GM21717 (cell line): ENCODE measurements at regions not wholly inside any gene's neighbourhood (a gene's known extent, or its start where the extent isn't known, plus 50 kb on each side); places are given as distances from the start of the nearest gene placed in this dataset.

Experiments used
- ATAC-seq: cut with Tn5 transposase; IDR thresholded peaks from one replicate; pipeline ENCODE4 v1.9.1; 2021; ENCODE audit warnings: mild to moderate bottlenecking, moderate library complexity; ENCODE audit not compliant: unreplicated experiment

DNA sequence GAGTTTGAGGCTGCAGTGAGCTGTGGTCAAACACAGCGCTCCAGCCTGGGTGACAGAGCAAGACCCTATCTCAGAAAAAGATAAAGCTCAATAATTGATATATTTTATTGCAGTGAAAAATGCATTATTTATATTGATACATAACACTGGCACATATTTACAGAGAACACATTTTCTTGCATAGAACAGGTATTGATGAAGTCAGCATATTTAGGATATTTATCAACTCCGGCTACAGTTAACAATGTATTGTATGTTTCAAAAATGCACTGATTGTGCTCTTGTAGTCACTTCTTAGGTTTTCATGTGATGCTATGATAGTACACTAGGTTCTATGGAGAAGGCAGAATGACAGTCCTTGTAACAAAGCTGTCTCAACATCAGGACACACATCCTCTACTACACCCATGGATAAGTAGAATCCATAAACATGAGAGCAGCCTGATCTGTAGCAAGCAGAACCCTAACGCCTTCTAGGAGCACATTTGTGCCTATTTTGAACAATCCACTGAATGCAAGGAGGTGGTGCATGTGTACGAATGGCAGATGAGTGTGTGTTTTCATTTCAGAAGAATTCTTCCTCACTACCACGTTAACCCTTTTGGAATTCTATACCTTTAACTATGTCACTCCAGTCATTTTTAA is 586.1 kb upstream of the CELF2 start:
- no peak for ATAC-seq

DNA sequence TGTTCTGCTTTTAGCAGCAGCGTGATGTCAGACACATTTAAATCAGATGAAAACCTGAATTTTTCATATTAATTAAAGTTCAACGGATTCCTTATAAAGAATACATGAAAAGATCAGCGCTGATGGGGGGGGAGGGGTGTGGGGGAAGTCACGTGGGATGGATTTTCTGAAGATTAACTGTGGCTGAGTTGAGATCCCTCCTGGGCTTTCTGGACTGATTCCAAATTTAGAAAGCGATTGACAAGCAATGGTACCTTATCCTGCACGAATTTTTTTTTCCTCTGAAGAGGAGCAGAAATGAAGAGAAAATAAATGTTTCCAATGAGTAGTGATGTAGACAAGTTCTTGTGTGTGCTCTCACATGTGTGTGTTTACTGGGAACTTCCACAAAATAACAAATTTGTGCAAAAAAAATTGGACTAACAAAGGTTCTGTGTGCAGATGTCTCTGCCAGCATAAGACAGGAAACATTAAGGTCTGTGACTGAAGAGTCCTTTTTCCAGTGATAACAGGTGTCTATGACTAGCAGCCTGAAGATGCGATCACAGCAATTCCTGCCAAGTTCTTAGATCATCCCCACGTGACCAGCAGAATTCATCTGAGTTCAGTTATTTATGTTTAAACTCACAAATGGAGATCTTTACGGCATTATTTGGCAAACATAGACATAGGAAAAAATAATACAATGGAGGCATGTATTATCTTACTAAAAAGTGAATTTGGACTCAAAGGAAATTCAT is 585.2 kb upstream of the CELF2 start:
- ATAC-seq: no peak

DNA sequence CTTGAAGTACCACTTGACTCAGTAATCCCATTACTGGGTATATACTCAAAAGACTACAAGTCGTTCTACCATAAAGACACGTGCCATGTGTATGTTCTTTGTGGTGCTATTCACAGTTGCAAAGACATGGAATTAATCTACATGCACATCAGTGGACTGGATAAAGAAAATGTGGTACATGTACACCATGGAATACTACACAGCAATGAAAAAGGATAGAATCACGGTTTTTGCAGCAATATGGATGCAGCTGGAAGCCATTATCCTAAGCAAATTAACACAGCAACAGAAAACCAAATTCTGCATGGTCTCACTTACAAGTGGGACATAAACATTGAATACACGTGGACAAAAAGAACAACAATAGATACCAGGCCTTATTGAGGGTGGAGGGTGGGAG is 583.4 kb upstream of the CELF2 start:
- ATAC-seq: no peak

DNA sequence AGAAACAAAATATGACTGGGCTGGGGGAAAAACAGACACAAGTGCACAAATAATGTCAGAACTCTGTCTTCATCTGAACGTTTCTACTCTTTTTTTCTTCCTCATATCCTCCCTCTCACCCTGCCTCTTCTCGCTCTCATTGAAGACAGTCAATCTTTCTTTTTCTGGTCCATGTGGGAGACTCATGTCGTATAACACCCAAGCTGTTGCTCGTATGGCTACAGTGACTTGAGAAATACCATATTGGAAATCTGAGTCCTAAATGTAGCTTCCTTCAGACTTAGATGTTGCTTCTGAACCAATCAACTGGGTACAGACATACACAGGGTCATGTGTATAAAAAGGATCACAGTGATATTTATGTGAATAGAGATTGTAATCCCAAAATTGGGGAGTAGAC is 579.8 kb upstream of the CELF2 start:
- no peak for ATAC-seq

DNA sequence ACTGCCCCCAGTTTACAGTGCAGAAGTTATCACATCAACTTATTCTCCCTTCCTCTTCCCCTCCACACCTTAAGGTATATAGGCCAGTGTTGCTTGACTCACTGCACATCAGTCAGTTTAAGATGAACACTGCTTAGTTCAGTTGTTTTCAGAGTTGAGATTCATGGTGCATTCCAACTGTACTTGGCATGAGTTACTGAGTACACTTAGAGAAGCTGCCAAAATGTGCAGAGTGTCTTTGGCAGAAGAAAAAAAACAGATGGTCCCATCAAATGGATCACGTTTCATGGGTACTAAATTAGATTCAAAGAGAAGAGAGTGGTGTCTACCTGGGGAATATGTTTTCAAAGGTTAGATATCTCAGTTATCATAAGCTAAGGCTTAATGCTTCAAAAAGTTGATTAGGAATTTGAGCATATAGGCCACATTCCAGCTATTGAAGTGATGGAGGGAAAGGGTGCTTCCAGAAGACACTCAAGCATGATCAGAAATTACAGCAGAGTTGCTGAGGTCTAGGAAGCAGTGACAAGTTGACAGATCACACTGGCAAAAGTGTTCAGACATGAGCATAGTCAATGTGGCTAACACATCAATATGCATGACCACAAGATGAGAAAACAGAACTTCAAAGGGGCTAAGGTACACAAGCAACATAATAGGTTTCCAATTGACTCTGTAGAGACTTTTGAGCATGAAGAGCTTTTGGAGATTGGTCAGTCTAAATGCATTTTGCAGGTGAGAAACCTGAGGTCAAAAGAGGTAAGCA is 579.2 kb upstream of the CELF2 start:
- ATAC-seq: no peak

DNA sequence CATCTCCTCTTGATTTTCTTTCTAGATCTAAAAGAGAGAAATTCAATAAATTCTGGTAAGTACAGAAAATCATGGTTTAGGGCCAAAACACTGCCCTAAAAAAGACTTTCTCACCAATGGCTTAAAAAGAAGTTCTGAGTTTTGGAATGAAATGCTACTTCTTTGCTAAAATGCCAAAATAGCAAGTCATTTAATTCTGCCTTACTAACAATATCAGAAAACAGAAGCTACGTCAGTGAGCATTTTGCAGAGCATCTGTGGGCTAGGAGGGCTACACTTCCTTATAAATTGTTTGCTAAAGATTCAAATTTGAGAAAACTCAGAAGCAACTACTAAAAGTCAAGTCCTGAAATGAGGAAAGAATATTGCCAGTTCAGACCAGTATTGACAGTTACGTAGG is 560.8 kb upstream of the CELF2 start:
- no peak for ATAC-seq

DNA sequence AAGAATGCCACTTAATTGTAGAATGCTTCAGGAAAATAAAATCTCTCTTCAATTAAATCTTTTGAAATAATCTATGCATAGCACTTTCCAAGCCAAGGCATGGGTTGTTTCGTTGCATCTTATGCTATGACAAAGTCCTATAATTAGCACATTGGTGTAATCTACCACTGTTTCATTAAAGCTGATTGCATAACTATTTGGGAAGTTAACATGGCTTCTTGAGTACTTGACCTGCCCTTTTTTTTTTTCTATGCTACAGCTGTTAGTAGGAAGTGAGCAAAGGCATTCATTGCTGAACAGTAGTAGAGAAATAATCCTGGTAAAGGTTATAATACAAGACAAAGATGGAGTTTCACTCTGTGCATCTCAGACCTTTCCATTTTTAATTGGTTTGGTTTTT is 557.2 kb upstream of the CELF2 start:
- no peak for ATAC-seq

DNA sequence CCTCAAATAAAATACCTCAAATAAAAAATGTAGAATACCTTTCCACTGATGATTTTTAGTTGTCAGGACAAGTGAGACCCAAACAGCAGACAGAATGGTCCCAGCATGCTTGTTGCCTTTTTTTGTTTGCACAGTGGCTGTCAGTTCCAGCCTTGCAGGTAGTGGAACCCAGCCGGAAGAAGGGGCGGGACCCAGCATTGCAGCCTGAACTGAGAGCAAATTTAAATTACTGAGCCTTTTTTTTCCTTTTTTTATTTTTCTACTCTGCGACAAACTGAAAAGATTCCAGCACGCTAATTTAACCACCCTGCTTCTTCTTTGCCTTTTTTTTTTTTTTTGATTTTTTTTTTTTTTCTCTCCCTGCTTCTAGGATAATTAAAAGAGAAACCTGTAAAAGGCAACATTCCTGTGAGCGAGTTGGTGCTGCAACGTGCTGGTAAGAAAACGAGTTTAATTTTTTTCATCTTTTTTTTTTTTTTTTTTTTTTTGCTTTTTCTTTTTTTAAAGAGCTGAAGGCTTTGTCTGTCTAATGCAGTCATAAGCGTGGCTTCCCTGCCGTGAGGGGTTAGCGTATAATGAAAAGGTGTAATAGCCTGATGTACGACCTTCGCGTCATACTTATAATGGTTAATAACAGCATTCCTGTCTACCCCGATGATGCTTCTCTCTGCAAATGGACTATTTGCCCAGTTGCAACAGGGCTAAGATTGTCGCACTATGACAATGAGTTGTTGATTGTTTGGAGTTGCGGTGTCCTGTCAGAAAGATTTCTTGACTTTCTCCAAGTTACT is 555.3 kb upstream of the CELF2 start:
- ATAC-seq: no peak

DNA sequence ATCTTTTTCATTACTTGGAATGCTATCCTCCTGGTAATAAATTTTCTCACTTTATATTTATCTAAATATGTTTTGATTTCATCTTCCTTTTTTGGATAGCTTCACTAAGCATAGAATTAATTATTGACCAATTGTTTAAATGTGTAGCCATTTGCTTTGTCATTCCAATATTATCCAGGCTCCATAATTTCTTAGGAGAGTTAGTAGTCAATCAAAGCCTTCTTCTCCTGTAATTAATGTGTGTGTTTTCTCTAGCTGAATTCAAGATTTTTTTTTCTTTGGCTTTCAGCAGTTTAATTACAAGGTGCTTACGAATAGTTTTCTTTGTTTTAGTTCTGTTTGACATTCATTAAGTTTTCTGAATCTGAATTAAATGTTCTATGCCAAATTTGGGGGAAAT is 545.9 kb upstream of the CELF2 start:
- no peak for ATAC-seq

DNA sequence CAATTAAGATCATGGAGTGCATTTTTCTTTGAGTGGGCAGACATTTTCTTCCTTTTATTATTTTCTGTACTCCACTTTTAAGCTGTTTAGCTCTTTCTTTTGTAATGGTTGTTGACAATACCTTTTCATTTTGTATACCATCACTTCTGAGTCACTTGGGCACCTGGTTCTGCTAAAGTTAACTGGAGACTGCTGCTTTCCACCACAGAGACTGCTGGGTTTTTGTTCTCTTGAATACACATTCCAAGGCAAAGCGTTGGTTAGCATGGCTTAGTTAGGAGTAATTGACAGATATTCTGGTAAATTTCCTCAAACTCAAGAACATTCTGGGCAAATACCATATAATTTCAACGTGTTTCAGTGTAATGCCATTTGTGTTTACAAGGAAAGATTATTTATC is 541.9 kb upstream of the CELF2 start:
- ATAC-seq: no peak

DNA sequence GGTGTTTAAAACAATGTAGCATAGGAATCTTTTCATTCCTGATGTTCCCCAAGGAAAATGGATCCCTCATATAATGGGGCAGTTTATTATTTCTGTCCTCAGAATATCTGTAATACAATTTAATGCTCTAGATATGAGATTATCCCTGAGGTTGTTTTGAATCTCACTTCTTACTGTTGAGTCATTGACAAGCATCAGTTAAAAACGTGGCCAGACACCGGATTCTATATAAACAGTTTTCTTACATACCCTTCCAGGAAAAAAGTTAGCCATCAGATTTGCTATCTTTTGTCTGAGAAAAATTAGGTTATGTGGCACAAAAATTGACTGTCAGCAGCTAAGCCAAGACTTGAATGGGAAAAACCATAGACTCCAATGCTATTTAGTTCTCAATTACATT is 539.8 kb upstream of the CELF2 start:
- ATAC-seq: no peak

DNA sequence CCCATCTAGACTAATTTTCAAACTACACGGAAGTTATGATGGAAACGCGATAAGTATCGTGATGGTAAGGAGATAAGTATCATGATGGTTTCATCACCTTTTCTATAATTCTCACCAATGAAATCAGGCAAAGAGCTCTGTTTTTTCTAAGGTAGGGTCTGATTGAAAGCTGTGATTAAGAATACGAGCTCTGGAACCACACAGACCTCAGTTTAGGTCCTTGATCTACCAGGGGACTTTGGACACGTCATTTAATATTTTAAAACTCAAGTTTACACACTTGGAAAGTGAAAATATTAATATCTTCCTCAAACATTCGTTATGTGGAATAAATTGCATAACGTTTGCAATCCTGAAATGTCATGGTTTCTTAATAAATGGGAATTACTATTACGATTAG is 538.2 kb upstream of the CELF2 start:
- ATAC-seq: no peak

DNA sequence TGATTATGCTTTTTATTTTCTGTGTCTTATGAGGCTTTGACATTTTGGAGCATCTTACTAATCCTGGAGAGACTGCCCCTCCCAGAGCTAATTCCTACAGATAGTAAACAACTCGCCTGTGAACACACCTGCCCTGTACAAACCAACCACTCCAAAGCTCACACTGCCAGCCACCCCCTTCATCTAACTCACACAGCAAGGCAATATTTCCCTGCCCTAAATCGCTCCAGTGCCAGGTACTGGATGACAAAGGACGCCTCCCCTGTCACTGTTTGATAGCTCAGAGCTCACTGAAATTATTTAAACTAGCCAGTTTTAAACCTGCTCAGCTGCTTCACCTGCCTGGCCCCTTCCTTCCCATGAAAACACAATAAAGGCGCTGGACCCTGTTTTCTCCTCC is 535.1 kb upstream of the CELF2 start:
- ATAC-seq: no peak

DNA sequence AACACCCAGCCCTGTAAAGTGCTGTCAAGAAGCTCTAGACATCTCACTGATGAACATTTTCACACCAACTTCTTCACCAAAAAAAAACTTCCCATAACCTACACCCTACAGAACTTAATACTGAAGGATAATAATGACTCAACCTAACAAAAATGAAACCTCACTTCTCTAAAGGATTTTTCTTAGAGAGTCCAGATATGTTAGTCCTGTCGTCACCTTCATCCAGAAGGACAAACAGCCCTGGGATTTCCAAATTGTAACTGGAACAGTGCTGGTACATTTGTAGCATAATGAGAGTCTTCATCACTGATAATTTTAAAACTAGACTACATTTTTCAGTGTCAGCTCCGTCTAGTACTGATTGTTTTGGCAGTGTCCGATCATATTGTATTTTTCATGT is 528.6 kb upstream of the CELF2 start:
- ATAC-seq: no peak

DNA sequence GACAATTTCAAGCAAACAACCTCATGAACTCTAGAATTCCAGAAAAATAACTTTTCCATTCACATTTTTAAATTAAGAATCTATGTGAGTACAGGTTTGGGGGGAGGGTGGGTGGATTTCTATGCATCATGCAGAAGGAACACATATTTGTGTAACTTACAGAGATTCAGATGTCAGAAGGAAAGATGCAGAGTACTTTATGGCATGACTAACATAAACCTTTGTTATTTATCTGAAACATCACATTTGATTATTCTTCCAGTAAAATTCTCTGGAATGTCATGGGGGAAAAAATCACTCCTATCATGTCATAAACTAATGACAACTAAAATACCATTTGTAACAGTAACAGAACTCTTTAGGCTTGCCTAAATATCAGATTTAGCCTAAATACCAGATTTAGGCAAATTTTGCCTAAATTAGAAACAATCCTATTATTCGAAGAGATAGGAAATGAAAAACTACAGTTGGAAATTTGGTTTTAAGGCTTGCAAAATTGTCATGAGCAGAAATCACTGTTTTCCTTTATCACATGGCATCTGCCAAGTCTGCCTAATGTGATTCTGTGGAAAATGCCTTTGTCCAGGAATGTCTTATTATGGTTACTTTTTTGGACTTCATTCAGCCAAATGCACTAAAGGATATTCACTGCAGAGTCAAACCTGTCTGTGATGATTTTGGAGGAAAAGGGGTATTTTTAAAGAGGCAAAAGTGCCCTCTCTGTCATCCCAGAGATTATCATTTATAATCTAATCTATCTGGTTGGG is 527.7 kb upstream of the CELF2 start:
- no peak for ATAC-seq

DNA sequence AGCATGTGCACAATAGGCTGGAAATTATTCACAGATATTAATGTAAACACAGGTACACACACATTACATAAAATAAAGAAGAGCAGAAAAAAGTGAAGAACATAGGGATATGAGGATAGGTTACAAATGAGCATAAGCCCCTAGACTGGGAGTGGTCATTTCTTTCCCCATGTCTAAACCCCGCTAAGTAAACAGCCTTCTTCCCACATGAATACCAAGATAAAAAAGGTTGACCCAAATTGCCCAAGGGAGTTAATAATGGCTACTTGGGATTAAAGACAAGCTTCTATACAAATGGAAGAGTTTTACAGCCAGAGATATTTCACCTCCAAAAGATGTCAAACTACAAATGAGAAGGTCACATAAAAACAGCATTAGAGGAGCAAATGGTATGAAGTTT is 527.1 kb upstream of the CELF2 start:
- no peak for ATAC-seq

DNA sequence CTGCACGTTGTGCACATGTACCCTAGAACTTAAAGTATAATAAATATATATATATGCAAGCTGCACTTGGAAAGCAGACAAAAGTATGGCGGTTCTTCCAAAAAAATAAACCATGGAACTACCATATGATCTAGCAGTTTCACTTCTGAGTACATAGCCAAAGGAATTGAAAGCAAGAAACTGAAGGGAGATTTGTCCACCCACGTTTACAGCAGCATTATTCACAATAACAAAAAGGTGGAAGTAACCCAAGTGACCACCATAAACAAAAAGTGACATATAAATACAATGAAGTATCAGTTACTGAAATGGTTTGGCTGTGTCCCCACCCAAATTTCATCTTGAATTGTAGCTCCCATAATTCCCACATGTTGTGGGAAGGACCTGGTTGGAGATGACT is 525.3 kb upstream of the CELF2 start:
- no peak for ATAC-seq

DNA sequence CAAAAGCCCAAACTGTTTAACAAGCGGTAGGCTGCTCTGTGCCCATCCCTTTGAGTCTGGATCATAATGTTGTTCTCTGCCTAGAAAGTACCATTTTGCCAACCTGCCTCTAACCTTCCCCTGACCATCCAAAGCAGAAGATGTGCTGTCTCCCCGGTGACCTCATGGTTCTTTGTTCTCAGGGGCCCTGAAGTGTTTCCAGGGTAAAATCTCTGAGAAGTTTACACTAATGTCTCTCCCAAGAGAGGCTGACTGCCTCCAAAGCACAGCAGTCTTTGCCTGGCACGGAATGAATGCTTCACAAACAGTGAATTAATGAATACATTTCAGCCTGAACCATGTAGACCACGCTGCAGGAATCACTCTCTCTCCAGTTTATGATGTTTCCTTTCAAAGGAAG is 523.8 kb upstream of the CELF2 start:
- ATAC-seq: no peak

DNA sequence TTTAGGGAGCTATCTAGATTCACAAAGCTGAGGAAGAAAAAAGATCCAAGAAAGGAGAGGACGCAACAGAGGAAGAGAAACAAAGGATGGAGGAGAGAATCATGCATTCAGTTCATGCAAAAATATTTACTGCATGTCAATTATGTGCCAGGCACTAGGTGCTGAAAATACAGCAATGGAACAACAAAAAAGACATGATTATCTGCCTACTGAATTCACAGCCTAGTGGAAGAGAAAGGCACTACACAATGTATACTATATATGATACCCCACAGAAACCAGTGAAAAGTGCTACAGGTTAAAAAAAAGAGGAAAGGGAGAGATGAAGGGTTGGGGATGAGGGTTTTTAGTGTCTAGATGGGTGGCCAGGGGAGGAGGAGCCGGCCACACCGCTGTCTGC is 520.4 kb upstream of the CELF2 start:
- ATAC-seq: no peak

DNA sequence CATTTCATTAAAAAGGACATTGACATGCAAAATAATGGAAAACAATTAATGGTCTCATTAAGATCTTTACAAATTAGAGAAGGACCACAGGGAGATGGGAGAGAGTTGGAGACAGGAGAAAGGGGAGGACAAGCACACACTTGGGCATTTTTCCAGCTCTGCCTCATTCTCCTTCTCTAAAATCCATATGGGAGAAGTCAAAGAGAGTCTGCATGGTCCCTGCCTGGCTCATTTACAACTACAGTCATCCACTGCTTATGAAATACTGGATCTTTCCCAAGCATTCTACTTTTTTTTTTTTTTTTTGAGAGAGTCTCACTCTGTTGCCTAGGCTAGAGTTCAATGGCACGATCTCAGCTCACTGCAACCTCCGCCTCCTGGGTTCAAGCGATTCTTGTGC is 518.9 kb upstream of the CELF2 start:
- ATAC-seq: no peak

DNA sequence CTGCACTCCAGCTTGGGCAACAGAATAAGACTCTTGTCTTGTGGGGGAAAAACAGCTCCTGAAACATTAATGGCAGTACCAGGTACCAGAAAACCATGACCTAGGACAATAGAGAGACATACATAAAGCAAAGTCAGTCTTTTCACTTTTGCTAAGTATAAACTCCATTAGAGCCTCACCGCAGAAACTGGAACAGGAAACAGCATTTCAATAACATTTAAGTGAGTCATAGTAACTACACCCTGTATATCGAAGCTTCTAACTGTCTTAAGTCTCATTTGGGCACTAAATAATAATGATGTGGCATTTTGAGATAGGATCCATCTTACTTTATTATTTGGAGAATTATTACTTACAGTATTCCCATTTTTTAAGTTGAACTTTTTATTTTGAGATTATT is 517.8 kb upstream of the CELF2 start:
- no peak for ATAC-seq
